ENCODE measurements at regions not wholly inside any gene's neighbourhood (a gene's known extent, or its start where the extent isn't known, plus 50 kb on each side); places are given as distances from the start of the nearest gene placed in this dataset.

- TF ChIP-seq CTCF (IDR thresholded peaks at IDR 0.05) (no peak), POLR2A (IDR thresholded peaks at IDR 0.05) (no peak)
Observed at GRCh38 chr1:55912438-55912837, 666.9 kb downstream of the PLPP3 start.

Measured in prostate gland (tissue), 2 donors.